ENCODE measurements at regions not wholly inside any gene's neighbourhood (a gene's known extent, or its start where the extent isn't known, plus 50 kb on each side); places are given as distances from the start of the nearest gene placed in this dataset.

GRCh38 chr3:117722856-117723255 lies 1013.3 kb downstream of the TUSC7 start:
- no peak for TF ChIP-seq POLR2A (IDR thresholded peaks at IDR 0.05)
- TF ChIP-seq, protein P1, sequence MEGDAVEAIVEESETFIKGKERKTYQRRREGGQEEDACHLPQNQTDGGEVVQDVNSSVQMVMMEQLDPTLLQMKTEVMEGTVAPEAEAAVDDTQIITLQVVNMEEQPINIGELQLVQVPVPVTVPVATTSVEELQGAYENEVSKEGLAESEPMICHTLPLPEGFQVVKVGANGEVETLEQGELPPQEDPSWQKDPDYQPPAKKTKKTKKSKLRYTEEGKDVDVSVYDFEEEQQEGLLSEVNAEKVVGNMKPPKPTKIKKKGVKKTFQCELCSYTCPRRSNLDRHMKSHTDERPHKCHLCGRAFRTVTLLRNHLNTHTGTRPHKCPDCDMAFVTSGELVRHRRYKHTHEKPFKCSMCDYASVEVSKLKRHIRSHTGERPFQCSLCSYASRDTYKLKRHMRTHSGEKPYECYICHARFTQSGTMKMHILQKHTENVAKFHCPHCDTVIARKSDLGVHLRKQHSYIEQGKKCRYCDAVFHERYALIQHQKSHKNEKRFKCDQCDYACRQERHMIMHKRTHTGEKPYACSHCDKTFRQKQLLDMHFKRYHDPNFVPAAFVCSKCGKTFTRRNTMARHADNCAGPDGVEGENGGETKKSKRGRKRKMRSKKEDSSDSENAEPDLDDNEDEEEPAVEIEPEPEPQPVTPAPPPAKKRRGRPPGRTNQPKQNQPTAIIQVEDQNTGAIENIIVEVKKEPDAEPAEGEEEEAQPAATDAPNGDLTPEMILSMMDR (IDR thresholded peaks at IDR 0.05) = no peak
- H3K27me3 ChIP-seq = no peaks in the 10 kb centered on the region
- 66 to 77% (median 75%) methylated on average over 3 of the region's 3 CpGs for WGBS, 4 donors
- no peak overlapping the region for H3K4me3 ChIP-seq
- peak in 1 of 7 donors; percentile 7 for DNase-seq
- no peak overlapping the region for H3K27ac ChIP-seq
- intact Hi-C loops (cut with DNase I) = no loop called here
- peaks cover 0 to 8% of the 10 kb centered on the region in 2 donors for H3K4me1 ChIP-seq (replicated peaks in 1 of 2)
- H3K36me3 ChIP-seq (replicated peaks in 1 of 2) = no peaks in the 10 kb centered on the region
- H3K9me3 ChIP-seq (replicated peaks in 1 of 3) = no peaks in the 10 kb centered on the region

- H3K4me1 ChIP-seq (replicated peaks in 1 of 2) = peaks cover 0 to 8% of the 10 kb centered on the region in 2 donors
- 89 to 94% (median 94%) methylated on average over 3 of the region's 3 CpGs for WGBS, 4 donors
- no peak overlapping the region for H3K4me3 ChIP-seq
- intact Hi-C loops (cut with DNase I) = no loop called here
- H3K36me3 ChIP-seq (replicated peaks in 1 of 2) = no peaks in the 10 kb centered on the region
- TF ChIP-seq, protein P1 (IDR thresholded peaks at IDR 0.05) = no peak
- TF ChIP-seq POLR2A (IDR thresholded peaks at IDR 0.05) = no peak
- no peak overlapping the region for H3K27ac ChIP-seq
- no peak for DNase-seq
- H3K9me3 ChIP-seq (replicated peaks in 1 of 3) = no peaks in the 10 kb centered on the region
- H3K27me3 ChIP-seq = no peaks in the 10 kb centered on the region
Measured at GRCh38 chr3:117723825-117724224, 1014.2 kb downstream of the TUSC7 start.

- Histone ChIP-seq H3K4me3 (no peak overlapping the region), H3K27ac (no peak overlapping the region), H3K36me3 (replicated peaks in 1 of 2) (no peaks in the 10 kb centered on the region), H3K9me3 (replicated peaks in 1 of 3) (no peaks in the 10 kb centered on the region), H3K4me1 (replicated peaks in 1 of 2) (peaks cover 0 to 8% of the 10 kb centered on the region in 2 donors), H3K27me3 (no peaks in the 10 kb centered on the region)
- 94 to 97% (median 96%) methylated on average over 4 of the region's 4 CpGs for WGBS, 4 donors
- TF ChIP-seq, protein P1 (IDR thresholded peaks at IDR 0.05) = no peak
- TF ChIP-seq POLR2A (IDR thresholded peaks at IDR 0.05) = no peak
- no peak for DNase-seq
- intact Hi-C loops (cut with DNase I) = no loop called here
Measured at GRCh38 chr3:117725314-117725713, 1015.7 kb downstream of the TUSC7 start.

- no peak overlapping the region for H3K4me3 ChIP-seq
Measured at GRCh38 chr3:117726776-117727175, 1017.2 kb downstream of the TUSC7 start.

DNA sequence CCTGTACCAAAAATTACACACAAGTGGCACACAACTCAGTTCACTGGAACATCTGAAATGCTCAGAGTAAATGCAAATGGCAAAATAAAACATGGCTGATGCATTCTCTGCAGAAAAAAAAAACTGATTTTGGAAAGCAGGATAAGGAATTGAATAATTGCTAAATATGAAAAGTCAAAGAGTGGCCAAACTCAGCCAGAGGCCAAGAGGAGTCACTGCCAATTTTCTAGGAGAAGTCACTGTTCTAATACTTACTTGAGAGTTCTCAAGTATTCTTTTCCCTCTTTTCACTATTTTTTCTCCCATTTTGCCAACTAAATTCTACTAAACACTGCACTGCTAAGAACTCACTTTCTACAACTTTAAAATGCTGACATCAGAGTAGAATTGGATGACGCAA lies 1018.6 kb downstream of the TUSC7 start:
- Histone ChIP-seq H3K9me3 (replicated peaks in 1 of 3) (no peaks in the 10 kb centered on the region), H3K27ac (no peak overlapping the region), H3K4me1 (replicated peaks in 1 of 2) (no peaks in the 10 kb centered on the region), H3K36me3 (replicated peaks in 1 of 2) (no peaks in the 10 kb centered on the region), H3K4me3 (no peak overlapping the region), H3K27me3 (no peaks in the 10 kb centered on the region)
- DNase-seq = peak in 2 of 7 donors; percentile 5 to 15
- TF ChIP-seq, protein P1 (IDR thresholded peaks at IDR 0.05) = no peak
- TF ChIP-seq POLR2A (IDR thresholded peaks at IDR 0.05) = no peak
- 86 to 93% (median 88%) methylated on average over 1 of the region's 1 CpG for WGBS, 4 donors
- intact Hi-C loops (cut with DNase I) = no loop called here

More at GRCh38 chr3:117726776-117727175, 1017.2 kb downstream of the TUSC7 start:
- Histone ChIP-seq H3K27me3 (no peaks in the 10 kb centered on the region), H3K27ac (no peak overlapping the region), H3K4me1 (replicated peaks in 1 of 2) (peaks cover 0 to 4% of the 10 kb centered on the region in 2 donors), H3K9me3 (replicated peaks in 1 of 3) (no peaks in the 10 kb centered on the region), H3K36me3 (replicated peaks in 1 of 2) (no peaks in the 10 kb centered on the region)
- intact Hi-C loops (cut with DNase I) = no loop called here
- no peak for DNase-seq
- TF ChIP-seq POLR2A (IDR thresholded peaks at IDR 0.05) = no peak

All from adrenal gland (tissue), 9 donors.